ENCODE measurements at regions not wholly inside any gene's neighbourhood (a gene's known extent, or its start where the extent isn't known, plus 50 kb on each side); places are given as distances from the start of the nearest gene placed in this dataset.

- TF ChIP-seq, protein P1, sequence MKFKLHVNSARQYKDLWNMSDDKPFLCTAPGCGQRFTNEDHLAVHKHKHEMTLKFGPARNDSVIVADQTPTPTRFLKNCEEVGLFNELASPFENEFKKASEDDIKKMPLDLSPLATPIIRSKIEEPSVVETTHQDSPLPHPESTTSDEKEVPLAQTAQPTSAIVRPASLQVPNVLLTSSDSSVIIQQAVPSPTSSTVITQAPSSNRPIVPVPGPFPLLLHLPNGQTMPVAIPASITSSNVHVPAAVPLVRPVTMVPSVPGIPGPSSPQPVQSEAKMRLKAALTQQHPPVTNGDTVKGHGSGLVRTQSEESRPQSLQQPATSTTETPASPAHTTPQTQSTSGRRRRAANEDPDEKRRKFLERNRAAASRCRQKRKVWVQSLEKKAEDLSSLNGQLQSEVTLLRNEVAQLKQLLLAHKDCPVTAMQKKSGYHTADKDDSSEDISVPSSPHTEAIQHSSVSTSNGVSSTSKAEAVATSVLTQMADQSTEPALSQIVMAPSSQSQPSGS (IDR thresholded peaks at IDR 0.05; ENCODE audit: low read length) = no peak
Observed at GRCh38 chr1:232225336-232226131, 404.4 kb downstream of the SIPA1L2 start (continued).

Data from H1 (cell line).